ENCODE measurements at regions not wholly inside any gene's neighbourhood (a gene's known extent, or its start where the extent isn't known, plus 50 kb on each side); places are given as distances from the start of the nearest gene placed in this dataset.
"Not testable (repeated sequence)": the region's sequence is repeated elsewhere in the genome, so short reads cannot be mapped to it uniquely, and the experiment has no call there.

GRCh38 chr14:104230946-104231345 is 92.6 kb downstream of the KIF26A start:
- H3K4me3 ChIP-seq (ENCODE audit: low read length), result no peak overlapping the region
- H3K27me3 ChIP-seq (ENCODE audit: control insufficient read depth, insufficient read depth, low read length), result no peaks in the 10 kb centered on the region
- no peaks in the 10 kb centered on the region for H3K9me3 ChIP-seq (ENCODE audit: control insufficient read depth, insufficient read depth, low read length)
- H3K27ac ChIP-seq (ENCODE audit: low read length), result no peak overlapping the region
- H3K36me3 ChIP-seq (ENCODE audit: control insufficient read depth, insufficient read depth, low read length), result no peaks in the 10 kb centered on the region
- WGBS (ENCODE audit: insufficient coverage, insufficient read length), result no CpG with 5 or more reads among the region's 4 CpGs
- 0 out of 2 replicates have a peak, but pooled peaks cover 1% of the 10 kb centered on the region for H3K4me1 ChIP-seq (ENCODE audit: control insufficient read depth, insufficient read depth, low read length)
- no peak for DNase-seq (ENCODE audit: low read depth, low spot score)

- H3K9me3 ChIP-seq (ENCODE audit: control insufficient read depth, insufficient read depth, low read length), result peaks cover 1% of the 10 kb centered on the region; the same call in 1 of the 2 replicates
- no peak for DNase-seq (ENCODE audit: low read depth, low spot score)
- H3K36me3 ChIP-seq (ENCODE audit: control insufficient read depth, insufficient read depth, low read length), result no peaks in the 10 kb centered on the region
- no peak overlapping the region for H3K4me3 ChIP-seq (ENCODE audit: low read length)
- 100% methylated on average over 4 of the region's 4 CpGs for WGBS (ENCODE audit: insufficient coverage, insufficient read length)
- no peaks in the 10 kb centered on the region for H3K27me3 ChIP-seq (ENCODE audit: control insufficient read depth, insufficient read depth, low read length)
- H3K27ac ChIP-seq (ENCODE audit: low read length), result no peak overlapping the region
- H3K4me1 ChIP-seq (ENCODE audit: control insufficient read depth, insufficient read depth, low read length), result no peaks in the 10 kb centered on the region
Observed at GRCh38 chr14:104232070-104232484, 93.7 kb downstream of the KIF26A start.

- WGBS (ENCODE audit: insufficient coverage, insufficient read length), result no CpG with 5 or more reads among the region's 3 CpGs
- H3K4me1 ChIP-seq (ENCODE audit: control insufficient read depth, insufficient read depth, low read length); H3K27ac ChIP-seq (ENCODE audit: low read length); DNase-seq (ENCODE audit: low read depth, low spot score); H3K36me3 ChIP-seq (ENCODE audit: control insufficient read depth, insufficient read depth, low read length); H3K27me3 ChIP-seq (ENCODE audit: control insufficient read depth, insufficient read depth, low read length); H3K9me3 ChIP-seq (ENCODE audit: control insufficient read depth, insufficient read depth, low read length); H3K4me3 ChIP-seq (ENCODE audit: low read length): not testable (repeated sequence)
Observed at GRCh38 chr14:104234007-104234786, 95.8 kb downstream of the KIF26A start.

GRCh38 chr14:104235686-104236085 is 97.3 kb downstream of the KIF26A start:
- DNase-seq (ENCODE audit: low read depth, low spot score), result no peak
- WGBS (ENCODE audit: insufficient coverage, insufficient read length), result no CpG with 5 or more reads among the region's 2 CpGs
- no peak overlapping the region for H3K27ac ChIP-seq (ENCODE audit: low read length)
- peaks cover 1% of the 10 kb centered on the region; the same call in 1 of the 2 replicates for H3K9me3 ChIP-seq (ENCODE audit: control insufficient read depth, insufficient read depth, low read length)
- H3K36me3 ChIP-seq (ENCODE audit: control insufficient read depth, insufficient read depth, low read length), result no peaks in the 10 kb centered on the region
- H3K4me3 ChIP-seq (ENCODE audit: low read length), result no peak overlapping the region
- 0 out of 2 replicates have a peak, but pooled peaks cover 3% of the 10 kb centered on the region for H3K4me1 ChIP-seq (ENCODE audit: control insufficient read depth, insufficient read depth, low read length)
- no peaks in the 10 kb centered on the region for H3K27me3 ChIP-seq (ENCODE audit: control insufficient read depth, insufficient read depth, low read length)

GRCh38 chr14:104237651-104238423 is 99.5 kb downstream of the KIF26A start:
- WGBS (ENCODE audit: insufficient coverage, insufficient read length), result no CpG with 5 or more reads among the region's 24 CpGs
- H3K9me3 ChIP-seq (ENCODE audit: control insufficient read depth, insufficient read depth, low read length), result peaks cover 1% of the 10 kb centered on the region; the same call in 1 of the 2 replicates
- 0 out of 2 replicates have a peak, but pooled peaks cover 3% of the 10 kb centered on the region for H3K4me1 ChIP-seq (ENCODE audit: control insufficient read depth, insufficient read depth, low read length)
- H3K4me3 ChIP-seq (ENCODE audit: low read length), result no peak overlapping the region
- no peaks in the 10 kb centered on the region for H3K36me3 ChIP-seq (ENCODE audit: control insufficient read depth, insufficient read depth, low read length)
- H3K27me3 ChIP-seq (ENCODE audit: control insufficient read depth, insufficient read depth, low read length), result no peaks in the 10 kb centered on the region
- no peak overlapping the region for H3K27ac ChIP-seq (ENCODE audit: low read length)
- DNase-seq (ENCODE audit: low read depth, low spot score), result no peak

GRCh38 chr14:104238424-104239184 is 100.2 kb downstream of the KIF26A start:
- no peak overlapping the region for H3K4me3 ChIP-seq (ENCODE audit: low read length)
- no peak overlapping the region for H3K27ac ChIP-seq (ENCODE audit: low read length)
- H3K9me3 ChIP-seq (ENCODE audit: control insufficient read depth, insufficient read depth, low read length), result peaks cover 1% of the 10 kb centered on the region; the same call in 1 of the 2 replicates
- WGBS (ENCODE audit: insufficient coverage, insufficient read length), result no CpG with 5 or more reads among the region's 21 CpGs
- DNase-seq (ENCODE audit: low read depth, low spot score), result no peak
- 0 out of 2 replicates have a peak, but pooled peaks cover 3% of the 10 kb centered on the region for H3K4me1 ChIP-seq (ENCODE audit: control insufficient read depth, insufficient read depth, low read length)
- no peaks in the 10 kb centered on the region for H3K36me3 ChIP-seq (ENCODE audit: control insufficient read depth, insufficient read depth, low read length)
- no peaks in the 10 kb centered on the region for H3K27me3 ChIP-seq (ENCODE audit: control insufficient read depth, insufficient read depth, low read length)

- H3K27ac ChIP-seq (ENCODE audit: low read length), result no peak overlapping the region
- peaks cover 1% of the 10 kb centered on the region; the same call in 1 of the 2 replicates for H3K9me3 ChIP-seq (ENCODE audit: control insufficient read depth, insufficient read depth, low read length)
- no peak for DNase-seq (ENCODE audit: low read depth, low spot score)
- 0 out of 2 replicates have a peak, but pooled peaks cover 3% of the 10 kb centered on the region for H3K4me1 ChIP-seq (ENCODE audit: control insufficient read depth, insufficient read depth, low read length)
- H3K36me3 ChIP-seq (ENCODE audit: control insufficient read depth, insufficient read depth, low read length), result no peaks in the 10 kb centered on the region
- no CpG with 5 or more reads among the region's 8 CpGs for WGBS (ENCODE audit: insufficient coverage, insufficient read length)
- H3K4me3 ChIP-seq (ENCODE audit: low read length), result no peak overlapping the region
- H3K27me3 ChIP-seq (ENCODE audit: control insufficient read depth, insufficient read depth, low read length), result no peaks in the 10 kb centered on the region
Observed at GRCh38 chr14:104239185-104239775, 100.9 kb downstream of the KIF26A start.

- WGBS (ENCODE audit: insufficient coverage, insufficient read length), result no CpG with 5 or more reads among the region's 17 CpGs
- 0 out of 2 replicates have a peak, but pooled peaks cover 3% of the 10 kb centered on the region for H3K4me1 ChIP-seq (ENCODE audit: control insufficient read depth, insufficient read depth, low read length)
- H3K4me3 ChIP-seq (ENCODE audit: low read length), result no peak overlapping the region
- H3K27me3 ChIP-seq (ENCODE audit: control insufficient read depth, insufficient read depth, low read length), result no peaks in the 10 kb centered on the region
- peaks cover 2% of the 10 kb centered on the region; the same call in 1 of the 2 replicates for H3K9me3 ChIP-seq (ENCODE audit: control insufficient read depth, insufficient read depth, low read length)
- no peaks in the 10 kb centered on the region for H3K36me3 ChIP-seq (ENCODE audit: control insufficient read depth, insufficient read depth, low read length)
- no peak overlapping the region for H3K27ac ChIP-seq (ENCODE audit: low read length)
- no peak for DNase-seq (ENCODE audit: low read depth, low spot score)
Observed at GRCh38 chr14:104239861-104240301, 101.5 kb downstream of the KIF26A start.

- no peaks in the 10 kb centered on the region for H3K36me3 ChIP-seq (ENCODE audit: control insufficient read depth, insufficient read depth, low read length)
- no peak for DNase-seq (ENCODE audit: low read depth, low spot score)
- no peak overlapping the region for H3K4me3 ChIP-seq (ENCODE audit: low read length)
- H3K27ac ChIP-seq (ENCODE audit: low read length), result no peak overlapping the region
- WGBS (ENCODE audit: insufficient coverage, insufficient read length), result no CpG with 5 or more reads among the region's 12 CpGs
- no peaks in the 10 kb centered on the region for H3K27me3 ChIP-seq (ENCODE audit: control insufficient read depth, insufficient read depth, low read length)
- H3K4me1 ChIP-seq (ENCODE audit: control insufficient read depth, insufficient read depth, low read length), result 0 out of 2 replicates have a peak, but pooled peaks cover 3% of the 10 kb centered on the region
- H3K9me3 ChIP-seq (ENCODE audit: control insufficient read depth, insufficient read depth, low read length), result peaks cover 5% of the 10 kb centered on the region; the same call in 1 of the 2 replicates
Observed at GRCh38 chr14:104240434-104241157, 102.2 kb downstream of the KIF26A start.

Data from iPS DF 6.9 (cell line).